HUES64 (cell line): ENCODE measurements at regions not wholly inside any gene's neighbourhood (a gene's known extent, or its start where the extent isn't known, plus 50 kb on each side); places are given as distances from the start of the nearest gene placed in this dataset.
"Not testable (repeated sequence)": the region's sequence is repeated elsewhere in the genome, so short reads cannot be mapped to it uniquely, and the experiment has no call there.

Experiments
- H3K27ac ChIP-seq: 2 replicates; pipeline ENCODE4 v1.7.0; 2013; ENCODE audit warnings: low read depth, low read length, inconsistent platforms
- H3K27me3 ChIP-seq: 2 replicates; pipeline ENCODE4 v1.6.1; 2013; ENCODE audit warnings: mild to moderate bottlenecking, low read length; ENCODE audit not compliant: insufficient read depth
- H3K36me3 ChIP-seq: 2 replicates; pipeline ENCODE4 v1.6.1; 2013; ENCODE audit warnings: mild to moderate bottlenecking, low read length; ENCODE audit not compliant: insufficient read depth
- H3K4me1 ChIP-seq: 2 replicates; pipeline ENCODE4 v1.6.1; 2013; ENCODE audit warnings: mild to moderate bottlenecking, low read length, moderate library complexity; ENCODE audit not compliant: insufficient read depth
- H3K4me3 ChIP-seq: 2 replicates; pipeline ENCODE4 v1.5.1; 2013; ENCODE audit warnings: mild to moderate bottlenecking, low read length, moderate library complexity
- H3K9ac ChIP-seq: 2 replicates; pipeline ENCODE4 v1.6.1; 2013; ENCODE audit warnings: mild to moderate bottlenecking, low read depth, low read length
- H3K9me3 ChIP-seq: 2 replicates; pipeline ENCODE4 v1.6.1; 2013; ENCODE audit warnings: low read depth, low read length; ENCODE audit not compliant: insufficient read depth
- WGBS: fragments of 150-250, 120-280 bp; methylation state at CpG from one replicate; pipeline ENCODE4 v1.1.7; 2013; ENCODE audit warnings: missing lambda C conversion rate; 5-methylcytosine and 5-hydroxymethylcytosine counted together

DNA sequence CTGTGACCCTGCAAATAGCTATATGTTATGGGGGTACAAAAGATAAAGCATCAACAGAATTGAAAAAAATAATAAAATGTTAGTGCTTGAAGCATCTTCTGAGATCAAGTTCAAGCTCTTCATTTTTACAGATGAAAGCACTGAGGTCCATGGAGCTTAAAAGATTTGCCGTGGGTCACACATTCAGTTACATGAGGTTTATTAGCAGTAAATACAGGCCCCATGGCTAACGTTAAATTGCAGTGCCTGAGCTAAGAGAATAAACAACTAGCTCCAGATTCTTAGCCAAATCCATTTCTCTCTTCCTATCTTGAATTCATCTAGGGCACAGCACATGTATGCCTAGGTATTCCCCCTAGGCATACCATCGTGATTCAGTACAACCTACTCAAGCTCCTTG, 2052.7 kb upstream of the C9orf72 start:
- Histone ChIP-seq H3K36me3 (no peaks in the 10 kb centered on the region), H3K9me3 (no peaks in the 10 kb centered on the region), H3K27ac (no peak overlapping the region), H3K4me3 (no peak overlapping the region), H3K4me1 (0 out of 2 replicates have a peak, but pooled peaks cover 4% of the 10 kb centered on the region), H3K9ac (no peak overlapping the region), H3K27me3 (no peaks in the 10 kb centered on the region)
- 91% methylated on average over 3 of the region's 3 CpGs for WGBS

DNA sequence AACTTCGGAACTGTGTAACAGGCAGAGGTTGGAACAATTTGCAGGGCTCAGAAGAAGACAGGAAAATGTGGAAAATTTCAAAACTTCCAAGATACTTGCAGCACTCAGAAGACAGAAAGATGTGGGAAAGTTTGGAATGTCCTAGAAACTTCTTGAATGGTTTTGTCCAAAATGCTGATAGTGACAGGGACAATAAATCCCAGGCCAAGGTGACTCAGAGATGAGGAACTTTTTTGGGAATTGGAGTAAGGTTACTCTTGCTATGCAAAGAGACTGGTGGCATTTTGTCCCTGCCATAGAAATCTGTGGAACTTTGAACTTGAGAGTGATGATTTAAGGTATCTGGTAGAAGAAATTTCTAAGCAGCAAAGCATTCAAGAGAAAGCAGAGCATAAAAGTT, 2055.6 kb upstream of the C9orf72 start:
- not testable (repeated sequence) for H3K27me3 ChIP-seq, H3K4me1 ChIP-seq, H3K36me3 ChIP-seq, H3K9me3 ChIP-seq, H3K27ac ChIP-seq, H3K4me3 ChIP-seq, H3K9ac ChIP-seq
- WGBS, result 92% methylated on average over 1 of the region's 1 CpG

DNA sequence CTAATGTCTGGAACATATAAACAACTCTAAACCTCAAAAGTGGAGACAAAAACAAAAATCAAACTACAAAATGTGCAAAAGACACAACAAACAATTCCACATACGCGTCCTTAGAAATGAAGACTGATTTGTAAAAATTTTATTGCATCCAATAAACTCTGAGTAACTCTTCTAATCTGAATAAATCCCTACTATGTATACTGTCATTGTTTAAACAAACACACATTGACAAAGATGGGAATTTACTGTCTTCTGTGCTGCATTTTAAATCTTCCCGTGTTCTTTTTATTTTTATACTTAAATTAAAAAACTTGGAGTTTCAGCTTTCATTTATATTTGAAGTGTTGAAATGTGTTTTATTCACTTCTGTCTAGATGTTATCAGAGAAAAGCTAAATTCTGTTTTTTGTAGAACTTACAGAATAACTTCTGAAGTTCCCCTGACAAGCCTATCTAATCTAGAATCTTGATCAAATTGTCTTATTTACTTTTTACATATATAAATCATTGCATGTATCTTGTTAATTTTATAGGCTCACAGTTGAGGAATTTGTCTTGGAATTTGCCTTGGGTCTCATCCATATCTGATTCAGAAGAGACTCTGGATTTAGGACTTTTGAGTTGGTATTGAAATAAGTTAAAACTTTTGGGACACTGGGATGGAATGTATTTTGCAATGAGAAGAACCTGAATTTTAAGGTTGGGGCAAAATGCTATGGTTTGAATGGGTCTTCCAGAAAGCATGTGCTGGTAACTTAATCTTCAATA, 2064.4 kb upstream of the C9orf72 start:
- H3K27ac ChIP-seq, result no peak overlapping the region
- no peaks in the 10 kb centered on the region for H3K4me1 ChIP-seq
- H3K9ac ChIP-seq, result no peak overlapping the region
- no peak overlapping the region for H3K4me3 ChIP-seq
- H3K9me3 ChIP-seq, result no peaks in the 10 kb centered on the region
- WGBS, result 100% methylated on average over 2 of the region's 3 CpGs
- no peaks in the 10 kb centered on the region for H3K36me3 ChIP-seq
- H3K27me3 ChIP-seq, result no peaks in the 10 kb centered on the region

DNA sequence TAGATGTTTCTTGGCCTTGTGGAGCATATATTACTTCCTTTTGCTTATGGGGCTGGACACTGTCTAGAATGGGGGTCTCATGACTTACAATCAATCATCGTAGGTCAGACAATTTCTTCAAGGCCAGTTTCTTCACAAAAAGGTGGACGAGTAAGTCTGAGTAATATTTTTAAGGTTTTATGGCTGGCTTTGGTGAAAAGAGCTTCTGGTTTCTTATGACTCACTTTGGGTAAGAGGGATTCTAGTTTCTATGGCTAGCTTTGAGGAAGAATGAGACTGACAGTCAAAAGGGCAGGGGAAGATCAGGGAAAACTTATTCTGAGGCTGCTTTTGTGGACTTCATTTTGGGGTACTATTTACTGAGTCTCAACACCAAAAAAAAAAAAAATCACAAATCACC, 2067.2 kb upstream of the C9orf72 start:
- no peak overlapping the region for H3K4me3 ChIP-seq
- H3K4me1 ChIP-seq, result no peaks in the 10 kb centered on the region
- H3K27me3 ChIP-seq, result no peaks in the 10 kb centered on the region
- no peak overlapping the region for H3K9ac ChIP-seq
- H3K36me3 ChIP-seq, result no peaks in the 10 kb centered on the region
- WGBS, result 87% methylated on average over 2 of the region's 2 CpGs
- H3K9me3 ChIP-seq, result no peaks in the 10 kb centered on the region
- no peak overlapping the region for H3K27ac ChIP-seq

DNA sequence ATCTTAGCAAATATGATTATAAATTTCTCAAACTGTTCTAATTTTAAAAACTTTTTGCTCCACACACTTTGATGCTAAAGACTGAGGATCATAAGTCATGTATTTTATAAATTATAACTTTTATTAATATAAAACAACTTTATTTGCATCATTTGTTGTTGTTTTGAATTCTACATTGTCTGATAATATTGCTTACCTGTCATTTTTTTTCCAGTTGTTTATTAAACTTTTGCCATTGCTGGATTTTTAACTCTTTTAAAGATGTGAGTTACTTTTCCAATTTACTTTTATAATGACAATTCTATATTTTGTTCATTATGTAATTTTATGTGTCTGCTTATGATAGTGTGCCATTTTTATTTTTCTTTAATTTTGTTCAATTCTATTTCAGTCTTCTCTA, 2071.2 kb upstream of the C9orf72 start:
- Histone ChIP-seq H3K27me3 (no peaks in the 10 kb centered on the region), H3K27ac (no peak overlapping the region), H3K9ac (no peak overlapping the region), H3K4me3 (no peak overlapping the region), H3K4me1 (no peaks in the 10 kb centered on the region), H3K9me3 (no peaks in the 10 kb centered on the region), H3K36me3 (no peaks in the 10 kb centered on the region)

DNA sequence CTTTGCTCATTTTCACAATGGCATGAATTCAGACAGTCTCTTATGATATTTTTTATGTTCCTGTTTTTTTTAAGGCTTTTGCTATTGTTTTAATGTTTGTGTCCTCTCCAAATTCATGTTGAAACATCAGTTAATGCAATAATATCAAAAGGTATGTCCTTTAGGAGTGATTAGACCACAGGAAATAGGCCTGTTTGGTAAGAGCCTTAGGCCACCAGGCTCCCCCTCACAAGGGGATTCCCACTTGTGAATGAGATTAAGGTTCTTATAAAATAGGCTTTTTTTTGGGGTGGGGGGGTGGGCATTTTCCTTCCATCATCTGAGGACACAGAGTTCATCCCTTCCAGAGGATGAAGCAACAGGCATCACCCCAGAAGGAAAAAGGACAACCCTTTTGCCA, 2074.2 kb upstream of the C9orf72 start:
- Histone ChIP-seq H3K36me3 (no peaks in the 10 kb centered on the region), H3K9me3 (no peaks in the 10 kb centered on the region), H3K27ac (no peak overlapping the region), H3K4me3 (no peak overlapping the region), H3K9ac (no peak overlapping the region), H3K4me1 (no peaks in the 10 kb centered on the region), H3K27me3 (no peaks in the 10 kb centered on the region)

DNA sequence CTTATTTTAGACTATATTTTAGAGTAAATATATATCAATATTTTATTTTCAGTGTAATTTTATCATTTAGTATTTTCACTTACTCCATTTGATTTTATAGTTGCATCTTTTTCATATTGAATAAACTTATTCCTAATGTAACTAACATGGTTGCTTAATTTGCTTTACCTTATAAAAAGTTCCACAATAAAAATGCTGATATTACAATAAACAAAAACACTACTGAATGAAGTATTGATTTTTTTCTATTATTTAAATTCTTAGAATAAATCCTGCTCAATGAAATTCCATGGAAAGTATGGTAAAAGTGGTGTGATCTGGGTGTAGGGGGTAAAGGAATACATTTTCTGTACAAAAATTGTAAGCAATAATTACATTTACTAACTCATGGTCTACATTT, 2074.9 kb upstream of the C9orf72 start:
- Histone ChIP-seq H3K4me3 (no peak overlapping the region), H3K36me3 (no peaks in the 10 kb centered on the region), H3K27me3 (no peaks in the 10 kb centered on the region), H3K4me1 (no peaks in the 10 kb centered on the region), H3K27ac (no peak overlapping the region), H3K9me3 (no peaks in the 10 kb centered on the region), H3K9ac (no peak overlapping the region)

DNA sequence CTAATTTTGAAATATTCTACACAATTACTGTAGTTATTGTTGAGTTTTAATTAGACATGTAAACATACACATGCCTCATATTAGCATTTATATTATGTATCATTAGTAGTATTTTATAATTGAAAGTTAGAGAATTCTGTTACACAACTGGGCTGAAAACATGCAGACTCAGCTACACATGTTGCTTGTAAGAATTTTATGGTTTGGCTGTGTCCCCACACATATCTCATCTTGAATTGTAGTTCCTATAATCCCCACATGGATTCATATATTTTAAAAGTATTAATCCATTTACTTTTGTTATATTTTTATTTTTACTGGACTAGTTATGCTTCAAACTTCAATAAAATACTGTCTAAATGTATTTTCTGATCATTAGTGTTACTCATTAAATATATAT, 2075.3 kb upstream of the C9orf72 start:
- Histone ChIP-seq H3K9me3 (no peaks in the 10 kb centered on the region), H3K9ac (no peak overlapping the region), H3K4me3 (no peak overlapping the region)

DNA sequence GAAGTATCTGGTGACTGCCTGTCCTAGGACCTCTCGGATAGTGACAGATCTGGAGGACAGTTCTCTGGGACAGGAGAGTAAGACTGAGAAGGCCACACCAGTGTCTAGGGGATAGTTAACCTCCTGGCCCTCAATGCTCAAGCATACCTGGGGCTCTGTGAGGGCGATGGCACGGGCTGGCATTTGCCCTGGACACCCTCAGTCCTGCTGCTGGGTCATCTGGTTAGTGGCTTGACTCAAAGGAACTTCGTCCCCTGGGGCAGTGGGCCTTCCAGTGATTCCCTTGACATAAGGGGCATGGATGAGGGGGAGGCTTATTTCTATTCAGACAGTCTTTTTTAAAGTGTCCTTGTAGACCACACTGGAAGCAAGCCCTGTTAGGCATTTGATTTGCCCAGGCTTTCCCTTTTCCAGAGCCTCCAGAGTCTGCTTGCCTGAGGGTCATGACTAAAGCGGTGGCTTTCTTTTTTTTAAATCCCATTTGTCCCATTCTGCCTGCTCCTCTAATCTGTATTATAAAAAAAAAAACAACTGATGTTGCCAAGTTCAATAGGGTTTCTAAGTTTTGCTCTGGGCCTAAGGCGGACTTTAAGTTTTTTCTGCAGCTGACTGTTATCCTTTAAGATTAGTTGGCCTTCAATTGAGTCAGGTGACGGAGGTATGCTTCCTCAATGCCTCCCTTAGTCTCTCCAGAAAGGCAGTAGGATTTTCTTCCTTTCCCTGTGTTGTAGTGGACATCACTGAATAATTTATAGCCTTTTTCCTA, 2083.5 kb upstream of the C9orf72 start:
- Histone ChIP-seq H3K4me1 (peaks cover 5% of the 10 kb centered on the region; the same call in 1 of the 2 replicates), H3K27me3 (no peaks in the 10 kb centered on the region), H3K4me3 (no peak overlapping the region), H3K9ac (no peak overlapping the region), H3K36me3 (no peaks in the 10 kb centered on the region), H3K9me3 (no peaks in the 10 kb centered on the region), H3K27ac (no peak overlapping the region)
- WGBS, result 97% methylated on average over 7 of the region's 7 CpGs

More for the DNA sequence above, 2075.3 kb upstream of the C9orf72 start:
- H3K36me3 ChIP-seq, result no peaks in the 10 kb centered on the region
- H3K27me3 ChIP-seq, result no peaks in the 10 kb centered on the region
- no peak overlapping the region for H3K27ac ChIP-seq
- H3K4me1 ChIP-seq, result no peaks in the 10 kb centered on the region

DNA sequence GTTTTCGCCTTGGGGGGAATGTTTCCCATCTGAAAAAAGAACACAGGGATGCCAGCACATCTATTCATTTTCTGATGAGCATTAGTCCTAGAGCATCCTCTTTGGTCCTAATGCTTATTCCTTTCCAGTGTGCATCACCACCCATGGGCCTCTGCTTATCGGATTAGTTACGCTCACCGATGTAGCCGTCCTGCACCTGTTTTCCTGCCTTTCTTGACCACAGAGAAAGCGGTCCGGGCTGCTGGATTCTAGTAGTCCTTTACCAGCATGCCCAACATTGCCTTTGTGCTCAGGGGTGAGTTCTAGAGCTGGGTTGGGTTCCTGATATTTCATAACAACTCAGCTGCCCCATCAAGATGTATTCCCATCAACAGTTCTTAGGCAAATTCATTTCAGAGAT, 2084.5 kb upstream of the C9orf72 start:
- Histone ChIP-seq H3K27ac (no peak overlapping the region), H3K36me3 (no peaks in the 10 kb centered on the region), H3K4me1 (peaks cover 5% of the 10 kb centered on the region; the same call in 1 of the 2 replicates), H3K27me3 (no peaks in the 10 kb centered on the region), H3K4me3 (no peak overlapping the region), H3K9me3 (no peaks in the 10 kb centered on the region), H3K9ac (no peak overlapping the region)
- 98% methylated on average over 7 of the region's 7 CpGs for WGBS

DNA sequence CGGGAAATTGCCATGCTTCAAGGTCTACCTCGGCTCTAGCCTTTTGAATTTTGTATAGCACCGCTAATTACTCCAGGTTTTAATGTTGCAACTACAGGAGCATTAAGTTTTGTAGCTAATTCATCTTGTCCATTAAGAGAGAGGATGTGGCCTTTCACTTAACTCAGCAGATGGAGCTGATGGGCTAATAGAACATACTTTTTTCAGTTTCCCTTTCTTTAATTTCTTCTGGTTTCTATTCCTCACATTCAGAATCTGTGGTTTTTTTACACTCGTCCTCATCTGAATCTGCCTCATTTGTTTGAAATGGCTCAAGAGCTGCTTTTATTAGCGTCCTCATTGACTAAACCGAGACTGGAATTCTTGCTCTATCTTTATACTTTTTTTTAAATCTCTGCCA, 2085.7 kb upstream of the C9orf72 start:
- no peaks in the 10 kb centered on the region for H3K27me3 ChIP-seq
- H3K36me3 ChIP-seq, result no peaks in the 10 kb centered on the region
- H3K27ac ChIP-seq, result no peak overlapping the region
- 96% methylated on average over 6 of the region's 6 CpGs for WGBS
- no peak overlapping the region for H3K9ac ChIP-seq
- peaks cover 5% of the 10 kb centered on the region; the same call in 1 of the 2 replicates for H3K4me1 ChIP-seq
- H3K9me3 ChIP-seq, result no peaks in the 10 kb centered on the region
- H3K4me3 ChIP-seq, result no peak overlapping the region
